ENCODE measurements at regions not wholly inside any gene's neighbourhood (a gene's known extent, or its start where the extent isn't known, plus 50 kb on each side); places are given as distances from the start of the nearest gene placed in this dataset.
"Not testable (repeated sequence)": the region's sequence is repeated elsewhere in the genome, so short reads cannot be mapped to it uniquely, and the experiment has no call there.

GRCh38 chr4:13990596-13991589 is 363.4 kb upstream of the BOD1L1 start:
- DNase-seq, result no peak

DNA sequence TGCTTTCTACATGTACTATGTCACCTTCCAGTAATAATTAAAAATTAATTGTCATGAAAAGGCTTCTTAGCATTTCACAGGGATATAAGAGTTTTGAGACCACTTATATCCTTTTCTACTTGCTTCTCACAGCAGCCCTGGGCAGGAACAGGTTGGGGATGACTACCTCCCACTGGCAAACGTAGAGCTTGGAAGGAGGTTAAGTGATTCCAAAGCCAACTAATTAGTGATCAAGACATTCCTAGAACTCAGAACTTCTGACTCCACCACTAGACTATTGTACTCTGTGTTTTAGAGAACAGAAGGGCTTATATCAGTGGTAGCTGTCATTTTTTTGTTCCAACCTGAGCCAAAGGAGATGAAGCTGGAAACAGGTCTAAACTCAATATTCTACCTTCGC is 364.5 kb upstream of the BOD1L1 start:
- no peak for DNase-seq

DNA sequence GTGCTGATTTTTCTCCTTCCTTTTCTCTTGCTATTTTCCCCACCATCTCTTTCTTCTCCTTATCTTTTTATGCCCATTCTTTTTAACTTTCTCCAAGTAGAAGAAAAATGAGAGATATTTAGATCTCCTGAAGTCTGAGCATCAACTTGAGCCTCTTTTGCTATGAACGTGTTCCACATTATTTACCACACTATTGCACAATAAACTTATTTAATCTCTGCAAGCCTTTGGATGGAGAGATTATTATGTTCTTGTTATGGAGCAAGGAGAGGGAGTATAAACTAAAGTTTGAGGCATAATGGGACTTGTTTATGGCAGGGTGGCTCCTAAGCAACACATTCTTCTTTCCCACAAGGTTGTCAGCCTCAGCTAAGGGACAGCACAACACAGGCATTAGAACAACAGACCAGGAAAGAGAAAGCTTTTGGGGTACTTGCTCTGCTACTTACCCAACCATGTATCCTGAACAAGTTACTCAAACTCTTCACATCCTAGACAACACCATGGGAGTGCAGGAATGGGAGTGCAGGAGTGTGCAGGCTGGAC is 365.5 kb upstream of the BOD1L1 start:
- DNase-seq, result no peak

GRCh38 chr4:13994016-13994415 is 366.5 kb upstream of the BOD1L1 start:
- no peak for DNase-seq

GRCh38 chr4:13998850-13999445 is 371.4 kb upstream of the BOD1L1 start:
- DNase-seq, result no peak

GRCh38 chr4:14000091-14000814 is 372.7 kb upstream of the BOD1L1 start:
- no peak for DNase-seq

- not testable (repeated sequence) for DNase-seq
Measured at GRCh38 chr4:14002331-14002730, 374.8 kb upstream of the BOD1L1 start.

DNA sequence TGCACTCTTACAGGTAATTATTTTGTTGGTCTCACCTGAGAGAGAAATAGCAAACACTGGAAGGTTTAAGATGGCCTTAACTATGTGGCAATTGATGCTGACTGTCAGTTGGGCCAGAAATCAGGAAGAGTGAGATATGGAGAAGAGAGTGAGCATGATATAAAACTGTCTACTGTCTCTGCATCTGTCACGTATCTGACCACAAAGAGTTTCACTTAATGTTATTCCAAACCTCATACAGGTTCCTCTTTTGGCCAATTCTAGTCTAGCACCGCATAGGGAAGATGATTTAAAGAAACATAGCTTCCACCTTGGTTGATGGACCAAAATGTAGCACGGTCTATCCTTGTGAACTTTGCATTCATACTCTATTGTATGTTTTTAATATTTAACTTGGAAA is 381.0 kb upstream of the BOD1L1 start:
- no peak for DNase-seq

GRCh38 chr4:14018191-14018853 is 390.8 kb upstream of the BOD1L1 start:
- no peak for DNase-seq

GRCh38 chr4:14022456-14022855 is 394.9 kb upstream of the BOD1L1 start:
- no peak for DNase-seq

- DNase-seq, result no peak
Measured at GRCh38 chr4:14023036-14023435, 395.5 kb upstream of the BOD1L1 start.

DNA sequence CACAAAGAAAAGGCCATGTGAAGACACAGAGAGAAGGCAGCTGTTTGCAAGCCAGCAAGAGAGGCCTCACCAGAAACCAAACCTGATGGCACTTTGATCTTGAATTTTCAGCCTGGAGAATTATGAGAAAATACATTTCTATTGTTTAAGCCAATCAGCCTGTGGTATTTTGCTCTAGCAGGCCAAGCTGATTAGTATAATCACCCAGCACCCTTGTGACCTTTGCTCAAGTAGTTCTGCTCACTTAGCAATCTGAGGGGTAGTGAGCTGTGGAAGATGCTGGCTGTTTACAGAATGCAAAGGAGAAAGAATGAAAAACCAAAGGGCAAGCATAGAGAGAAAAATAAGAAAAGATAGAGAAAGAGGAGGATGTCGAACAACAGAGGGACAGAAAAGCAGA is 396.4 kb upstream of the BOD1L1 start:
- no peak for DNase-seq

- DNase-seq, result no peak
Measured at GRCh38 chr4:14025111-14025510, 397.6 kb upstream of the BOD1L1 start.

DNA sequence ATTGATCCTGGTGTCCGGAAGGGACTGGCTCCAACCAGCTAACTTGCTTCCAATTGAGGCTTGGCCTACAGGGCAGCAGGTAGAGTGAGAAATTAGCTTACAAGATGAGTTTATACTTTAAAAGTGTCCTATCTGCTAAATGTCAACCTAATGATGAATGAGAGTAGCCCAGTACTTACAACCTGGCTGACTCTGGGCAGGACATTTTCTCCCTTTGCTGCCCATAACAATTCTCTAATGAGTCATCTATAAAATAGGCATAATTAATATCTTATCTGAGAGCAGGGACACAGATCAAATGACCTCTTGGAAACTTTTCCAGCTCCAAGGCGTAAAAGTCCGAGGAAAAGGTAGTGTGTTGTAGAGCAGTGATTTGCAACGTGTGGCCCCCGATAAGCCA is 398.4 kb upstream of the BOD1L1 start:
- no peak for DNase-seq

- DNase-seq, result no peak
Measured at GRCh38 chr4:14028862-14029261, 401.3 kb upstream of the BOD1L1 start.

DNA sequence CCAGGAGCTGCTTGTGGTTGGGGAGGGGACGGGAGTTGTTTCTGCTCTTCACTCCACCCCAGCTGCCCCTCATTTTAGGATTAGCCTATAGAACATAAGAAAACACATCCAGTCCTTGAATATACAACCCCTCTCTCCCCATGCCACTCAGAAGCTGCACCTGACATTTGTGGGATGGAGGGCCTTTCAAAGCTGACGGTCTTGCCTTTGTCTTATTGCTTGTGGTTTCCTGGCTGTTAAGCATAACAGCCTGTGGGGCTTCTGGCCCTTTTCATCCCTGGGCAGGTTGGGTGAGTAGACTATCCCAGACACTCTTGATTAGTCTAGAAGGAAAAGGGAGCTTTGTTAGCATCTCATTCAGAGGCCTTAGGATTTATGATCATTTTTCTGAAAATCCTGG is 407.6 kb upstream of the BOD1L1 start:
- no peak for DNase-seq

DNA sequence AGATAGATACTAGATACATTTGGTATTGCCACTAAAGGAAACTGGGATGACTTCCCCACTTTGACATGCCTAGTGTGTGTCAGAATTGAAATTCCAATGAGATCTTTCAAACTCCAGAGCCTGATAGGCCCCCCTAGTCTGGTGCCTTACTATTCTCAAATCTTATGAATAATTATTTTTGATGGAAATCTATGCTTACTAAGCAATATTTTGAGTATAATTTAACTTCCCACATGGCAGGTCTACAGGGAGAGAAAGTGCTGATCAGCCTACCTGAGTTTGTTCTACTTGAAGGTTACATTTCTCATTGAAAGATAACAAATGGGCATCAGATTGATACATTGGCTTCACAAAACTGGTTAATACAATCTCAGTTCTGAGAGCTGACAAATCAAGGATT is 415.7 kb upstream of the BOD1L1 start:
- no peak for DNase-seq

- no peak for DNase-seq
Measured at GRCh38 chr4:14046642-14047041, 419.1 kb upstream of the BOD1L1 start.

DNA sequence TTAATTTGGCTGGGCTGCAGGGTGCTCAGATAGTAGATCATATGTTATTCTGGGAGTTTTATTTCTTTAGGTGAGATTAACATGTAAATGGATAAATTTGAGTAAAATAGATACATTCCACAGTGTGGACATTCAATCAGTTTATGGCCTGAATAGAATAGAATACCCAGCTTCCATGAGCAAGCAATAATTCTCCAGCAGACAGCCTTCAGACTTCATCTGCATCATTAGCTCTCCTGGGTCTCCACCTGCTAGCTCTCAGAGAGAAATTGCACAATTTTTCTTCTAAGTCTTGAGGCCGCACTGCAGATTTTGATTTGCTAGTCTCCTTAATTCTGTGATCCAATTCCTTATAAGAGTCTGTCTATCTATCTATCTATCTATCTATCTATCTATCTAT is 420.3 kb upstream of the BOD1L1 start:
- DNase-seq, result no peak

DNA sequence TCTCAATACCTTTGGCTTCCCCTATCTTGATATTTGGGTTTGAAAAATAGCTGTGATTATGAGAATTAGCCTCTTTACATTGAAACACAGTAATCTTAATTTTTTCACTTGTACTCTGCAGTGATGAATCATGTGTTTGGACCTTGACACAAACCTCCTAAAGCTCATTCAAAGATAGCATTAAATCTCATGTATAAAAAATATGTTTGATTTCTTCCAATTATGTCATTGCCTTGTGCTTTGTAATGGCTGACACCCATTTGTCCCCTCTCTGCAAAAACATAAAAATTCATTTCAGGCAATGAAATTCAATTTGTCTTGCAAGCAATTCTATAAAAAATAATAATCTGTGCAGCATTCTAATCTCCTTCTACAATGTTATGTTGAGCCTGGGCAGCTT is 422.4 kb upstream of the BOD1L1 start:
- no peak for DNase-seq

DNA sequence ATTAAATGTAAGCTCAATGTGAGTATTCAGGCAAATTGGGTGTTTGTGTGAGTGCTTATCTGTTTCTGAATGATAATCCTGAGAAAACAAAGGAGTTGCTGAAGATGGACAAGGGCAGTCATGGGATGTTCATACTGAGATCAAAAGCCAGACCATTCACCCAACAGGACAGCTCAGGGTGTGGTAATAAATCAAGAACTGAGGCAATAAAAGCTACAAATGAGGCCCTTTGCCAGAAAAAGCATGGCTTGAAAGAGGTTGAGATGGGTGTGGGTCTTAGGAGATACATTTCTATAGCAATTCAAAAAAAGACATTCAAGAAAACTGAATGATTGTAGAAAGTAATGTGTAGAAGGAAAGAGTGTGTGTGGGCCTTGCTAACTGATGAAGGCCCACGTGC is 425.8 kb upstream of the BOD1L1 start:
- no peak for DNase-seq

DNA sequence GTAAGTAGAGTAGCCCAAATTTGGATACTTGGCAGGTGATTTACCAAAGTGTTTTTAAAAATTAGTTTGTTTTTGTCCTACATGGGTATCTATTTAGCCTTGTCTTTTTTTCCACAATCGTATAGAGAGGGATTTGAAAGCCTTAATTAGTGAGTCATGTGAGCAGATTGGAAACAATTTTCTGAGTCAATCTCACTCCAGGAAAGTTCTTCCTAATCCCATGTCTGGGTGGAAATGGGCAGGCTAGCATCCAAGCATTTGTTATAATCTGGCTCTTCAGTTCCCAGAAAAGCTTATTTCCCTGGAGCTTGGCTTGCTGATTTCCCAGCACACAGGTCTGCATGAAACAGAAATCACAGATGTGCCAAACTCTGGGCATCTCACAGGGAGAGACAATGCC is 426.9 kb upstream of the BOD1L1 start:
- DNase-seq, result no peak

- DNase-seq, result no peak
Measured at GRCh38 chr4:14059006-14059405, 431.5 kb upstream of the BOD1L1 start.

Measured in activated CD4-positive, CD25-positive, alpha-beta regulatory T cell (primary cell).